Glutamatergic neuron (in vitro differentiated cells): ENCODE measurements at regions not wholly inside any gene's neighbourhood (a gene's known extent, or its start where the extent isn't known, plus 50 kb on each side); places are given as distances from the start of the nearest gene placed in this dataset. TPM values are rescaled to one million over a fixed set of nuclear protein-coding genes. Genes with fewer than 3 reads are reported as not detected.

Experiments used
- DNase-seq: peaks from one replicate; pipeline ENCODE4 v3.0.0; 2022
- H3K27ac Mint-ChIP-seq: one replicate; pipeline ENCODE4 v1.8.0; 2020; ENCODE audit warnings: mild to moderate bottlenecking, mixed read lengths, inconsistent platforms; ENCODE audit not compliant: unreplicated experiment
- H3K27me3 Mint-ChIP-seq: one replicate; pipeline ENCODE4 v1.8.0; 2020; ENCODE audit warnings: mild to moderate bottlenecking, moderate library complexity, mixed read lengths, inconsistent platforms; ENCODE audit not compliant: unreplicated experiment
- H3K36me3 Mint-ChIP-seq: one replicate; pipeline ENCODE4 v1.8.0; 2020; ENCODE audit warnings: mild to moderate bottlenecking, mixed read lengths, inconsistent platforms; ENCODE audit not compliant: unreplicated experiment
- H3K4me1 Mint-ChIP-seq: one replicate; pipeline ENCODE4 v1.8.0; 2020; ENCODE audit warnings: mild to moderate bottlenecking, low read depth, mixed read lengths, inconsistent platforms; ENCODE audit not compliant: unreplicated experiment
- H3K4me3 Mint-ChIP-seq: one replicate; pipeline ENCODE4 v1.8.0; 2020; ENCODE audit warnings: mild to moderate bottlenecking, mixed read lengths, inconsistent platforms; ENCODE audit not compliant: unreplicated experiment
- H3K9me3 Mint-ChIP-seq: one replicate; pipeline ENCODE4 v1.8.0; 2020; ENCODE audit warnings: mild to moderate bottlenecking, moderate library complexity, mixed read lengths, inconsistent platforms; ENCODE audit not compliant: unreplicated experiment
- microRNA-seq: library from miRNA; unstranded; fragments of <30 nt; microRNA quantifications from one replicate; pipeline ENCODE4, GENCODE V29; 2020; ENCODE audit not compliant: unreplicated experiment
- TF ChIP-seq, protein P1 (sequence below): fragments of 200-600 bp; sonication (generic); IDR thresholded peaks from one replicate; pipeline ENCODE4 v1.5.0; 2021; ENCODE audit not compliant: partially characterized antibody, unreplicated experiment

DNA sequence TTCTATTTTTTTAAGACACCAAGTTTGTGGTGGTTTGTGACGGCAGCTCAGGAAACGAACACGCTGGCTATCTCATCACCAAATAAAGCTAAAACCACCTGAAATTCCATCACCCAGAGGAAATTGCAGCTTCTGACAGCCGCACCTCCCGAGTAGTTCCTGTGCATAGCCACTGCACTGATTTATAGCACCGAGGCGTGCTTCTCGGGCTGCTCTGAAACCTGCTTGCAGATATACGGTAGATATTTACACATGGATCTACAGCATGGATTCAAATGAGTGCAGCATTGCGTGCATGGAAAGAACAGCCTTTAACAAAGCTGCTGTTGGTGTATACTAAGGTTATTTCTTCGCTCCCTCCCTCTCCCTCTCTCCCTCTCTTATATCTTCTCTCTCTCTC is 153.8 kb downstream of the PHF2 start:
- DNase-seq: no peak
- Mint-ChIP-seq H3K4me3 (no peak overlapping the region), H3K27ac (no peak overlapping the region), H3K9me3 (peaks cover 6% of the 10 kb centered on the region), H3K27me3 (peaks cover 1% of the 10 kb centered on the region), H3K36me3 (peaks cover 24% of the 10 kb centered on the region), H3K4me1 (no peaks in the 10 kb centered on the region)
- TF ChIP-seq, protein P1, sequence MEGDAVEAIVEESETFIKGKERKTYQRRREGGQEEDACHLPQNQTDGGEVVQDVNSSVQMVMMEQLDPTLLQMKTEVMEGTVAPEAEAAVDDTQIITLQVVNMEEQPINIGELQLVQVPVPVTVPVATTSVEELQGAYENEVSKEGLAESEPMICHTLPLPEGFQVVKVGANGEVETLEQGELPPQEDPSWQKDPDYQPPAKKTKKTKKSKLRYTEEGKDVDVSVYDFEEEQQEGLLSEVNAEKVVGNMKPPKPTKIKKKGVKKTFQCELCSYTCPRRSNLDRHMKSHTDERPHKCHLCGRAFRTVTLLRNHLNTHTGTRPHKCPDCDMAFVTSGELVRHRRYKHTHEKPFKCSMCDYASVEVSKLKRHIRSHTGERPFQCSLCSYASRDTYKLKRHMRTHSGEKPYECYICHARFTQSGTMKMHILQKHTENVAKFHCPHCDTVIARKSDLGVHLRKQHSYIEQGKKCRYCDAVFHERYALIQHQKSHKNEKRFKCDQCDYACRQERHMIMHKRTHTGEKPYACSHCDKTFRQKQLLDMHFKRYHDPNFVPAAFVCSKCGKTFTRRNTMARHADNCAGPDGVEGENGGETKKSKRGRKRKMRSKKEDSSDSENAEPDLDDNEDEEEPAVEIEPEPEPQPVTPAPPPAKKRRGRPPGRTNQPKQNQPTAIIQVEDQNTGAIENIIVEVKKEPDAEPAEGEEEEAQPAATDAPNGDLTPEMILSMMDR: no peak

Small RNAs in the stretch of these regions (microRNA-seq; reads per million reads assigned to microRNA genes)
- not detected for gene MIR4291
